ENCODE measurements at regions not wholly inside any gene's neighbourhood (a gene's known extent, or its start where the extent isn't known, plus 50 kb on each side); places are given as distances from the start of the nearest gene placed in this dataset.

- ChIA-PET POLR2A (no interaction called here), CTCF (no interaction called here)
- no peak overlapping the region for H3K27ac ChIP-seq (ENCODE audit: extremely low read depth, low read depth, low read length)
- no peak overlapping the region for H3K4me3 ChIP-seq (ENCODE audit: low read depth, low read length)
- H3K36me3 ChIP-seq (ENCODE audit: control insufficient read depth in 2 of 2, insufficient read depth in 1 of 2, low read length in 2 of 2), result no peaks in the 10 kb centered on the region
- H3K9me3 ChIP-seq (ENCODE audit: control insufficient read depth, insufficient read depth, low read depth, low read length), result no peaks in the 10 kb centered on the region
- TF ChIP-seq ZEB2 (tag by site-specific recombination; IDR thresholded peaks at IDR 0.05), result 0 out of 2 replicates have a peak, but pooled peaks have one; percentile 29
- TF ChIP-seq KLF16 (tag by site-specific recombination; IDR thresholded peaks at IDR 0.05), result no peak
- peak; percentile 27; the same call in 1 of the 2 replicates for TF ChIP-seq ZBTB8A (tag by site-specific recombination; IDR thresholded peaks at IDR 0.05)
- TF ChIP-seq GLI2 (tag by site-specific recombination; IDR thresholded peaks at IDR 0.05; ENCODE audit: borderline replicate concordance, low read depth), result 0 out of 2 replicates have a peak, but pooled peaks have one; percentile 16
- peak; percentile 64; the same call in 1 of the 2 replicates for TF ChIP-seq OSR2 (tag by site-specific recombination; IDR thresholded peaks at IDR 0.05)
- no peak for TF ChIP-seq ZNF473 (tag by site-specific recombination; IDR thresholded peaks at IDR 0.05)
- no peak for TF ChIP-seq ZNF670 (tag by site-specific recombination; IDR thresholded peaks at IDR 0.05; ENCODE audit: low read depth)
- TF ChIP-seq, protein P1, sequence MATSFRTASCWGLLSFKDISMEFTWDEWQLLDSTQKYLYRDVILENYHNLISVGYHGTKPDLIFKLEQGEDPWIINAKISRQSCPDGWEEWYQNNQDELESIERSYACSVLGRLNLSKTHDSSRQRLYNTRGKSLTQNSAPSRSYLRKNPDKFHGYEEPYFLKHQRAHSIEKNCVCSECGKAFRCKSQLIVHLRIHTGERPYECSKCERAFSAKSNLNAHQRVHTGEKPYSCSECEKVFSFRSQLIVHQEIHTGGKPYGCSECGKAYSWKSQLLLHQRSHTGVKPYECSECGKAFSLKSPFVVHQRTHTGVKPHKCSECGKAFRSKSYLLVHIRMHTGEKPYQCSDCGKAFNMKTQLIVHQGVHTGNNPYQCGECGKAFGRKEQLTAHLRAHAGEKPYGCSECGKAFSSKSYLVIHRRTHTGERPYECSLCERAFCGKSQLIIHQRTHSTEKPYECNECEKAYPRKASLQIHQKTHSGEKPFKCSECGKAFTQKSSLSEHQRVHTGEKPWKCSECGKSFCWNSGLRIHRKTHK (tag by site-specific recombination; IDR thresholded peaks at IDR 0.05), result no peak
- TF ChIP-seq ZIC2 (tag by site-specific recombination; IDR thresholded peaks at IDR 0.05), result peak; percentile 21; the same call in 1 of the 2 replicates
- peak; percentile 28; the same call in 1 of the 2 replicates for TF ChIP-seq FEZF1 (tag by site-specific recombination; IDR thresholded peaks at IDR 0.05)
- TF ChIP-seq ZNF394 (tag by site-specific recombination; IDR thresholded peaks at IDR 0.05; ENCODE audit: borderline replicate concordance), result no peak
- no peak for TF ChIP-seq ZBTB11 (tag by site-specific recombination; conservative IDR thresholded peaks at IDR 0.05; ENCODE audit: low read depth)
- no peak for TF ChIP-seq ZNF488 (tag by site-specific recombination; IDR thresholded peaks at IDR 0.05)
- TF ChIP-seq, protein P2, sequence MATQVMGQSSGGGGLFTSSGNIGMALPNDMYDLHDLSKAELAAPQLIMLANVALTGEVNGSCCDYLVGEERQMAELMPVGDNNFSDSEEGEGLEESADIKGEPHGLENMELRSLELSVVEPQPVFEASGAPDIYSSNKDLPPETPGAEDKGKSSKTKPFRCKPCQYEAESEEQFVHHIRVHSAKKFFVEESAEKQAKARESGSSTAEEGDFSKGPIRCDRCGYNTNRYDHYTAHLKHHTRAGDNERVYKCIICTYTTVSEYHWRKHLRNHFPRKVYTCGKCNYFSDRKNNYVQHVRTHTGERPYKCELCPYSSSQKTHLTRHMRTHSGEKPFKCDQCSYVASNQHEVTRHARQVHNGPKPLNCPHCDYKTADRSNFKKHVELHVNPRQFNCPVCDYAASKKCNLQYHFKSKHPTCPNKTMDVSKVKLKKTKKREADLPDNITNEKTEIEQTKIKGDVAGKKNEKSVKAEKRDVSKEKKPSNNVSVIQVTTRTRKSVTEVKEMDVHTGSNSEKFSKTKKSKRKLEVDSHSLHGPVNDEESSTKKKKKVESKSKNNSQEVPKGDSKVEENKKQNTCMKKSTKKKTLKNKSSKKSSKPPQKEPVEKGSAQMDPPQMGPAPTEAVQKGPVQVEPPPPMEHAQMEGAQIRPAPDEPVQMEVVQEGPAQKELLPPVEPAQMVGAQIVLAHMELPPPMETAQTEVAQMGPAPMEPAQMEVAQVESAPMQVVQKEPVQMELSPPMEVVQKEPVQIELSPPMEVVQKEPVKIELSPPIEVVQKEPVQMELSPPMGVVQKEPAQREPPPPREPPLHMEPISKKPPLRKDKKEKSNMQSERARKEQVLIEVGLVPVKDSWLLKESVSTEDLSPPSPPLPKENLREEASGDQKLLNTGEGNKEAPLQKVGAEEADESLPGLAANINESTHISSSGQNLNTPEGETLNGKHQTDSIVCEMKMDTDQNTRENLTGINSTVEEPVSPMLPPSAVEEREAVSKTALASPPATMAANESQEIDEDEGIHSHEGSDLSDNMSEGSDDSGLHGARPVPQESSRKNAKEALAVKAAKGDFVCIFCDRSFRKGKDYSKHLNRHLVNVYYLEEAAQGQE (tag by site-specific recombination; IDR thresholded peaks at IDR 0.05), result no peak
- TF ChIP-seq ZNF629 (tag by site-specific recombination; IDR thresholded peaks at IDR 0.05), result peak; percentile 51; the same call in 1 of the 2 replicates
- no peak for TF ChIP-seq KLF7 (tag by site-specific recombination; IDR thresholded peaks at IDR 0.05; ENCODE audit: borderline replicate concordance)
- TF ChIP-seq ZNF610 (tag by site-specific recombination; IDR thresholded peaks at IDR 0.05; ENCODE audit: borderline replicate concordance), result no peak
- TF ChIP-seq ZNF335 (tag by site-specific recombination; conservative IDR thresholded peaks at IDR 0.05), result no peak
- no peak for TF ChIP-seq SP3 (tag by site-specific recombination; IDR thresholded peaks at IDR 0.05)
- no peak for TF ChIP-seq ZNF324 (tag by site-specific recombination; IDR thresholded peaks at IDR 0.05)
- no peak for TF ChIP-seq ZNF558 (tag by site-specific recombination; IDR thresholded peaks at IDR 0.05)
- TF ChIP-seq ZNF843 (tag by site-specific recombination; IDR thresholded peaks at IDR 0.05), result 0 out of 2 replicates have a peak, but pooled peaks have one; percentile 37
- no peak for TF ChIP-seq ZNF560 (tag by site-specific recombination; IDR thresholded peaks at IDR 0.05; ENCODE audit: borderline replicate concordance)
- TF ChIP-seq ZNF24 (tag by site-specific recombination; IDR thresholded peaks at IDR 0.05), result no peak
- no peak for TF ChIP-seq WT1 (tag by site-specific recombination; IDR thresholded peaks at IDR 0.05)
- no peaks in the 10 kb centered on the region for H3K4me1 ChIP-seq (ENCODE audit: control insufficient read depth, insufficient read depth, low read length)
Measured at GRCh38 chr3:25226747-25227146, 201.3 kb upstream of the RARB start.

Data from HEK293 (cell line).